ENCODE measurements at regions not wholly inside any gene's neighbourhood (a gene's known extent, or its start where the extent isn't known, plus 50 kb on each side); places are given as distances from the start of the nearest gene placed in this dataset.
A peak's percentile ranks its signal among the peaks of the same experiment; 100 is the strongest.

DNA sequence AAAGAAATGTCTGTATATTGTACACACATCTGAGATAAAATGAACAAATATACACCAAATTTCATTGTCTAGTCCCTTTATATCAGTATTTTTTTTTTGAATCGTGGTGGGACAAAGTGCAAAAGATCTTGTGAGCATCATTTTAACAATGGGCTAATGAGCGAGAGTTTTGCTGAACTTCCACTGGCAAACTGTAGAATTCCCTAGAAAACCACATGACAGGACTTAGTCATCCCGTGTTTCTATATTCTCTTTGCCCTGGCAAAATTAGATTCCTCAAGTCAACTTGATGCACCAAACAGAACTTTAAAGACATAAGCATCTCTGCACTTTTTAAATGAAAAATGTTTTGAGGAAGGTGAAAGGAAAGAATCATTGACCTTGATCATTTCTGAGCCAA, 488.2 kb upstream of the PTBP2 start:
- Histone ChIP-seq H3K36me3 (ENCODE audit: control insufficient read depth, insufficient read depth, low read length, severe bottlenecking) (no peaks in the 10 kb centered on the region), H3K4me3 (ENCODE audit: low read length) (no peak overlapping the region), H3K27me3 (replicated peaks; ENCODE audit: control insufficient read depth, insufficient read depth, low read length) (no peaks in the 10 kb centered on the region), H3K4me1 (ENCODE audit: control insufficient read depth, insufficient read depth, low read length) (peaks cover 23% of the 10 kb centered on the region), H3K9ac (ENCODE audit: low read length) (no peak overlapping the region), H3K9me3 (ENCODE audit: control insufficient read depth, low read length) (no peaks in the 10 kb centered on the region)
- DNase-seq (ENCODE audit: low read depth) = no peak

DNA sequence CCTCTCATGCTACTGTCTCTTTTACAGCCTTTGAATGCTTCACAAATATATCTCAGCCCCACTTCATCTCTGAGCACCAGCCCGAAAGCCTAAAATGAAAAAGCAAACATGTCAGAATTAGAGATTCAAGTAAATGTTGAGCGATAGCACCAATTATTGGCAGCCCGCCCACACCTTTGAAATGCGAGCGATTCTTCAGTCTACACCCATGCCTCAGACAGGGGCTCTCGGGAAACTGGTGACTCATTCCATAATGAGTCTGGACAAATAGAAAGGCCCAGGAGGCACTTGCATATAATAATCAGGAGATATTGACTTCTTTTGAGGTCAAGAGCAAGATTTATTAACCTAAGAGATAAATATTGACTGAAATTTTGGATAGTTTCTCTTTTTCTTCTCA, 487.3 kb upstream of the PTBP2 start:
- Histone ChIP-seq H3K4me1 (ENCODE audit: control insufficient read depth, insufficient read depth, low read length) (peaks cover 23% of the 10 kb centered on the region), H3K4me3 (ENCODE audit: low read length) (peak overlapping the region; percentile 42), H3K27me3 (replicated peaks; ENCODE audit: control insufficient read depth, insufficient read depth, low read length) (no peaks in the 10 kb centered on the region), H3K36me3 (ENCODE audit: control insufficient read depth, insufficient read depth, low read length, severe bottlenecking) (no peaks in the 10 kb centered on the region), H3K9ac (ENCODE audit: low read length) (peak overlapping the region; percentile 50), H3K9me3 (ENCODE audit: control insufficient read depth, low read length) (no peaks in the 10 kb centered on the region)
- no peak for DNase-seq (ENCODE audit: low read depth)

DNA sequence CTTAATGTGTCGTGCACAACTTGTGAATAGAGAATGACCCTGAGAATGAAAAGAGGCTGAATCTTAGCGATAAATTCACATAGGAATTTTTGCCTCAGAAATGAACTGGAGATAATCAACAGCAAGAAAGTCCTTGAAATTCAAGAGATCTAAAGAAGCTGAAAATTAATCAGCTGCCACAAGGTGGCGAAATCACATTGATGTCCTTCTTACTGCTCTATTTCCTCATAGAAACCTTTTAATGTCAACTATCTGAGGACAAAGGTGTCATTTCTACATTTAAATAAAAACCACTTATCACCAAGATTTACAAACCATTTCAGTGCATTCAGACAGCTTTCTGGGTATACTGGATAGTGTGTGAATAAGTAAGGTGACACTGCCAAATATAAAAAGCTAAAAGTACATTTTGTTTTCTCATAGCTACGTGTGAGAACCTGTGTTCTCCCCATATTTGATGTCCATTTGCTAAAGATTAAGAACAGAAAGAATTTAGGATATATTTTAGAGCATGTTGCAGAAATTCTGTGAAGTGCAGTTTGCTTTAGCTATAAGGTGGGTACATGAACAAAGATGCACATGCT, 485.3 kb upstream of the PTBP2 start:
- Histone ChIP-seq H3K36me3 (ENCODE audit: control insufficient read depth, insufficient read depth, low read length, severe bottlenecking) (no peaks in the 10 kb centered on the region), H3K4me3 (ENCODE audit: low read length) (no peak overlapping the region), H3K4me1 (ENCODE audit: control insufficient read depth, insufficient read depth, low read length) (peaks cover 23% of the 10 kb centered on the region), H3K27me3 (replicated peaks; ENCODE audit: control insufficient read depth, insufficient read depth, low read length) (no peaks in the 10 kb centered on the region), H3K9me3 (ENCODE audit: control insufficient read depth, low read length) (no peaks in the 10 kb centered on the region), H3K9ac (ENCODE audit: low read length) (peak overlapping the region; percentile 20)
- peak; percentile 85 for DNase-seq (ENCODE audit: low read depth)

- Histone ChIP-seq H3K36me3 (ENCODE audit: control insufficient read depth, insufficient read depth, low read length, severe bottlenecking) (no peaks in the 10 kb centered on the region), H3K4me1 (ENCODE audit: control insufficient read depth, insufficient read depth, low read length) (peaks cover 23% of the 10 kb centered on the region), H3K9me3 (ENCODE audit: control insufficient read depth, low read length) (no peaks in the 10 kb centered on the region), H3K4me3 (ENCODE audit: low read length) (no peak overlapping the region), H3K27me3 (replicated peaks; ENCODE audit: control insufficient read depth, insufficient read depth, low read length) (no peaks in the 10 kb centered on the region), H3K9ac (ENCODE audit: low read length) (no peak overlapping the region)
- no peak for DNase-seq (ENCODE audit: low read depth)
Measured at GRCh38 chr1:96238426-96238825, 483.2 kb upstream of the PTBP2 start.

- H3K36me3 ChIP-seq (ENCODE audit: control insufficient read depth, insufficient read depth, low read length, severe bottlenecking) = no peaks in the 10 kb centered on the region
- no peak for DNase-seq (ENCODE audit: low read depth)
- H3K9me3 ChIP-seq (ENCODE audit: control insufficient read depth, low read length) = no peaks in the 10 kb centered on the region
- H3K9ac ChIP-seq (ENCODE audit: low read length) = no peak overlapping the region
- peaks cover 5% of the 10 kb centered on the region for H3K4me1 ChIP-seq (ENCODE audit: control insufficient read depth, insufficient read depth, low read length)
- H3K27me3 ChIP-seq (replicated peaks; ENCODE audit: control insufficient read depth, insufficient read depth, low read length) = no peaks in the 10 kb centered on the region
- no peak overlapping the region for H3K4me3 ChIP-seq (ENCODE audit: low read length)
Measured at GRCh38 chr1:96240438-96240837, 481.1 kb upstream of the PTBP2 start.

GRCh38 chr1:96253246-96254035, 468.1 kb upstream of the PTBP2 start:
- Histone ChIP-seq H3K36me3 (ENCODE audit: control insufficient read depth, insufficient read depth, low read length, severe bottlenecking) (no peaks in the 10 kb centered on the region), H3K4me1 (ENCODE audit: control insufficient read depth, insufficient read depth, low read length) (peaks cover 54% of the 10 kb centered on the region), H3K4me3 (ENCODE audit: low read length) (peak overlapping the region; percentile 73), H3K9ac (ENCODE audit: low read length) (peak overlapping the region; percentile 82), H3K27me3 (replicated peaks; ENCODE audit: control insufficient read depth, insufficient read depth, low read length) (no peaks in the 10 kb centered on the region), H3K9me3 (ENCODE audit: control insufficient read depth, low read length) (no peaks in the 10 kb centered on the region)
- DNase-seq (ENCODE audit: low read depth) = peak; percentile 81

GRCh38 chr1:96256130-96256790, 465.3 kb upstream of the PTBP2 start:
- Histone ChIP-seq H3K4me1 (ENCODE audit: control insufficient read depth, insufficient read depth, low read length) (peaks cover 54% of the 10 kb centered on the region), H3K9me3 (ENCODE audit: control insufficient read depth, low read length) (no peaks in the 10 kb centered on the region), H3K27me3 (replicated peaks; ENCODE audit: control insufficient read depth, insufficient read depth, low read length) (no peaks in the 10 kb centered on the region), H3K4me3 (ENCODE audit: low read length) (peak overlapping the region; percentile 73), H3K36me3 (ENCODE audit: control insufficient read depth, insufficient read depth, low read length, severe bottlenecking) (no peaks in the 10 kb centered on the region), H3K9ac (ENCODE audit: low read length) (peak overlapping the region; percentile 58)
- DNase-seq (ENCODE audit: low read depth) = peak; percentile 36

GRCh38 chr1:96259399-96259798, 462.2 kb upstream of the PTBP2 start:
- Histone ChIP-seq H3K4me3 (ENCODE audit: low read length) (no peak overlapping the region), H3K36me3 (ENCODE audit: control insufficient read depth, insufficient read depth, low read length, severe bottlenecking) (no peaks in the 10 kb centered on the region), H3K9ac (ENCODE audit: low read length) (no peak overlapping the region), H3K27me3 (replicated peaks; ENCODE audit: control insufficient read depth, insufficient read depth, low read length) (no peaks in the 10 kb centered on the region), H3K4me1 (ENCODE audit: control insufficient read depth, insufficient read depth, low read length) (peaks cover 26% of the 10 kb centered on the region), H3K9me3 (ENCODE audit: control insufficient read depth, low read length) (no peaks in the 10 kb centered on the region)
- DNase-seq (ENCODE audit: low read depth) = no peak

DNA sequence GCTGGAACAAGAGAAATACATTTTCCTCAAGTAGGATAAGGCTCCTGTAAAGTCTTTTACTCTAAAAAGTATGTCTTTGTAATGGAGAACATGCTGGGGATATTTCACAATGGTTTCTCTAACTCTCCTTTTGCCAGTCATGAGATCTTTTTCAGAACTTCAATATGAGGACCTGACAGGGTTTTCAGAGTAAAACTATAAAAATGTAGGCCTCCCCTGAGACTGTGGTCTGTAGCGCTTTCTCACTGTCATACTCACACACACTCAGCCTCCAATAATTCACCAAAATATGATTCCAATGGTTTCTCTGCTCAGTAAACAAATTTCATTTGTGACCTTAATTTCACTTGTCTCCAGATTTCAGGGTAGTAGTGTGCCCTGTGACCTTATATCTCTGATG, 440.1 kb upstream of the PTBP2 start:
- Histone ChIP-seq H3K9me3 (ENCODE audit: control insufficient read depth, low read length) (peaks cover 20% of the 10 kb centered on the region), H3K27me3 (replicated peaks; ENCODE audit: control insufficient read depth, insufficient read depth, low read length) (no peaks in the 10 kb centered on the region), H3K9ac (ENCODE audit: low read length) (peak overlapping the region; percentile 59), H3K4me1 (ENCODE audit: control insufficient read depth, insufficient read depth, low read length) (peaks cover 13% of the 10 kb centered on the region), H3K36me3 (ENCODE audit: control insufficient read depth, insufficient read depth, low read length, severe bottlenecking) (no peaks in the 10 kb centered on the region), H3K4me3 (ENCODE audit: low read length) (peak overlapping the region; percentile 6)
- peak; percentile 22 for DNase-seq (ENCODE audit: low read depth)

DNA sequence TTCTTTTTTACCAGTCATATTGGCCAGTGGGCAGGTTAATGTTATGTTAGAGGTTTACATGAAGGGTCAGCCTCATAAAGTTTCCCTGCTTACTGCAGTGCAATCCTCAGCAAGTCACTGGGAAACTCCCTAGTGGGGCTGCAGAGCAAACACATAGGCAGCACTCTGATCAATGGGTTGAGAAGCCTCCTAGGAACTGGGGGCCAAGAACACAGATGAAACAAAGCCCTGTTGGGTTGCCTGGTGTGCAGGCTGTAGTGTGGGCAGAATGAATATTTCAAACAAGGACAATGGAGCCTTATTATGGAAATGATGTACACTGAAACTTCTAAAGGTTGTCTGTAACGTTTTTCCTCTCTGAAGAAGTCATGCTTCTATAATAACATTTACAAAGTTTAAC, 431.6 kb upstream of the PTBP2 start:
- no peaks in the 10 kb centered on the region for H3K4me1 ChIP-seq (ENCODE audit: control insufficient read depth, insufficient read depth, low read length)
- DNase-seq (ENCODE audit: low read depth) = no peak
- H3K36me3 ChIP-seq (ENCODE audit: control insufficient read depth, insufficient read depth, low read length, severe bottlenecking) = no peaks in the 10 kb centered on the region
- H3K9ac ChIP-seq (ENCODE audit: low read length) = no peak overlapping the region
- peaks cover 26% of the 10 kb centered on the region for H3K9me3 ChIP-seq (ENCODE audit: control insufficient read depth, low read length)
- H3K27me3 ChIP-seq (replicated peaks; ENCODE audit: control insufficient read depth, insufficient read depth, low read length) = no peaks in the 10 kb centered on the region
- no peak overlapping the region for H3K4me3 ChIP-seq (ENCODE audit: low read length)

DNA sequence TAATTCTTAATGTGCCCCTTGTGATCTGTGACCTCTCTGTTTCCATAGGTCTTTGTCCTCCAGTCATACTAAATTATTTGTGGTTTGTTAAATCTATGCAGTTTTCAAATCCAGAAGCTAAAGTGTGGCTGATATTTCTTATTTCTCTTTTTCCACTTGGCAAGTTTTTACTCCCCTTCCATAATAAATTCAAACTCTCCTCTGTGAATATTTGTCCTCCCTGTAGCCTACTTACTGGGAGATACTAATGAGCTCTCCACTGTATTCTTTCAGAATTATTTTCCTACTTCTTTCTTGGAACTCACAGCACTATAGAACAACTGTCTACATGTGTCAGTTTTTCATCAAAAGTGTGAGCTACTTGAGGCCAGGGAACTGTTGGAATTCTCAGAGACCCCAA, 430.8 kb upstream of the PTBP2 start:
- no peaks in the 10 kb centered on the region for H3K27me3 ChIP-seq (replicated peaks; ENCODE audit: control insufficient read depth, insufficient read depth, low read length)
- no peaks in the 10 kb centered on the region for H3K36me3 ChIP-seq (ENCODE audit: control insufficient read depth, insufficient read depth, low read length, severe bottlenecking)
- H3K4me1 ChIP-seq (ENCODE audit: control insufficient read depth, insufficient read depth, low read length) = no peaks in the 10 kb centered on the region
- no peak overlapping the region for H3K9ac ChIP-seq (ENCODE audit: low read length)
- no peak for DNase-seq (ENCODE audit: low read depth)
- H3K4me3 ChIP-seq (ENCODE audit: low read length) = no peak overlapping the region
- peaks cover 24% of the 10 kb centered on the region for H3K9me3 ChIP-seq (ENCODE audit: control insufficient read depth, low read length)

All from adipocyte (in vitro differentiated cells).